ENCODE measurements at regions not wholly inside any gene's neighbourhood (a gene's known extent, or its start where the extent isn't known, plus 50 kb on each side); places are given as distances from the start of the nearest gene placed in this dataset.

- Histone ChIP-seq H3K4me1 (replicated peaks; ENCODE audit: insufficient read depth) (no peaks in the 10 kb centered on the region), H4K20me1 (ENCODE audit: insufficient read depth) (no peaks in the 10 kb centered on the region), H3K9me2 (ENCODE audit: insufficient read depth) (no peaks in the 10 kb centered on the region), H2AFZ (no peak overlapping the region), H3K27me3 (ENCODE audit: insufficient read depth, low read depth) (no peaks in the 10 kb centered on the region), H3K79me2 (ENCODE audit: low read depth) (no peaks in the 10 kb centered on the region), H3K4me2 (no peak overlapping the region), H3F3A (ENCODE audit: insufficient read depth, low read depth) (no peaks in the 10 kb centered on the region), H3K9me3 (ENCODE audit: insufficient read depth, low read depth) (no peaks in the 10 kb centered on the region), H3K36me3 (ENCODE audit: low read depth) (no peaks in the 10 kb centered on the region), H3K4me3 (no peak overlapping the region), H3K27ac (no peak overlapping the region)
- no TSS peak for BruUV-seq (replicated peaks)
- TF ChIP-seq CTCF (conservative IDR thresholded peaks at IDR 0.05) (no peak), EZH2 (IDR thresholded peaks at IDR 0.05; ENCODE audit: low read depth) (no peak)
- no peak for DNase-seq
- ChIA-PET POLR2A (ENCODE audit: unreplicated experiment) (no interaction called here), CTCF (no interaction called here)
- intact Hi-C loops (cut with micrococcal nuclease; ENCODE audit: unreplicated experiment) = no loop called here
Measured at GRCh38 chr3:145170121-145170520, 990.9 kb downstream of the PLOD2 start.

- Histone ChIP-seq H3K27ac (no peak overlapping the region), H3K4me1 (replicated peaks; ENCODE audit: insufficient read depth) (no peaks in the 10 kb centered on the region), H3K4me2 (no peak overlapping the region), H3K4me3 (no peak overlapping the region), H4K20me1 (ENCODE audit: insufficient read depth) (no peaks in the 10 kb centered on the region), H3F3A (ENCODE audit: insufficient read depth, low read depth) (no peaks in the 10 kb centered on the region), H3K27me3 (ENCODE audit: insufficient read depth, low read depth) (no peaks in the 10 kb centered on the region), H3K9me3 (ENCODE audit: insufficient read depth, low read depth) (no peaks in the 10 kb centered on the region), H3K79me2 (ENCODE audit: low read depth) (no peaks in the 10 kb centered on the region), H3K36me3 (ENCODE audit: low read depth) (no peaks in the 10 kb centered on the region), H2AFZ (no peak overlapping the region), H3K9me2 (ENCODE audit: insufficient read depth) (no peaks in the 10 kb centered on the region)
- BruUV-seq (replicated peaks) = no TSS peak
- intact Hi-C loops (cut with micrococcal nuclease; ENCODE audit: unreplicated experiment) = no loop called here
- CTCF ChIA-PET = no interaction called here
- no peak for TF ChIP-seq CTCF (conservative IDR thresholded peaks at IDR 0.05)
- TF ChIP-seq EZH2 (IDR thresholded peaks at IDR 0.05; ENCODE audit: low read depth) = no peak
- POLR2A ChIA-PET (ENCODE audit: unreplicated experiment) = no interaction called here
- DNase-seq = no peak
Measured at GRCh38 chr3:145175626-145176025, 985.4 kb downstream of the PLOD2 start.

- H4K20me1 ChIP-seq (ENCODE audit: insufficient read depth) = no peaks in the 10 kb centered on the region
- H3K4me1 ChIP-seq (replicated peaks; ENCODE audit: insufficient read depth) = no peaks in the 10 kb centered on the region
- no peaks in the 10 kb centered on the region for H3K27me3 ChIP-seq (ENCODE audit: insufficient read depth, low read depth)
- no peaks in the 10 kb centered on the region for H3K36me3 ChIP-seq (ENCODE audit: low read depth)
- H3K4me2 ChIP-seq = no peak overlapping the region
- no TSS peak for BruUV-seq (replicated peaks)
- H3K79me2 ChIP-seq (ENCODE audit: low read depth) = no peaks in the 10 kb centered on the region
- no peaks in the 10 kb centered on the region for H3F3A ChIP-seq (ENCODE audit: insufficient read depth, low read depth)
- ChIA-PET CTCF (no interaction called here), POLR2A (ENCODE audit: unreplicated experiment) (no interaction called here)
- TF ChIP-seq EZH2 (IDR thresholded peaks at IDR 0.05; ENCODE audit: low read depth) (no peak), CTCF (conservative IDR thresholded peaks at IDR 0.05) (no peak)
- intact Hi-C loops (cut with micrococcal nuclease; ENCODE audit: unreplicated experiment) = no loop called here
- no peak overlapping the region for H2AFZ ChIP-seq
- no peaks in the 10 kb centered on the region for H3K9me2 ChIP-seq (ENCODE audit: insufficient read depth)
- H3K4me3 ChIP-seq = no peak overlapping the region
- DNase-seq = no peak
- H3K27ac ChIP-seq = no peak overlapping the region
- H3K9me3 ChIP-seq (ENCODE audit: insufficient read depth, low read depth) = no peaks in the 10 kb centered on the region
Measured at GRCh38 chr3:145176907-145177306, 984.1 kb downstream of the PLOD2 start.

All from PC-9 (cell line).